Panc1 (cell line): ENCODE measurements at regions not wholly inside any gene's neighbourhood (a gene's known extent, or its start where the extent isn't known, plus 50 kb on each side); places are given as distances from the start of the nearest gene placed in this dataset.
"Not testable (repeated sequence)": the region's sequence is repeated elsewhere in the genome, so short reads cannot be mapped to it uniquely, and the experiment has no call there.

ENCODE experiments used
- ATAC-seq: fragments of 200-7000 bp; cut with Tn5 transposase; 2 replicates; pipeline ENCODE4 v1.9.1; 2020; ENCODE audit warnings: mild to moderate bottlenecking, moderate library complexity
- BruUV-seq: library from RNA; stranded (reverse); fragments of 400-500 nt; replicated peaks from 2 replicates; lab custom pipeline; 2021; lab: Mats Ljungman, UMichigan
- CTCF ChIA-PET: fragments of 300-600 bp; sonication (Branson Sonifier 250); formaldehyde crosslinking; loops from one replicate; lab custom pipeline; 2022; ENCODE audit warnings: antibody characterized with exemption; lab: Charles Lee
- POLR2A ChIA-PET: fragments of 300-600 bp; sonication (Branson Sonifier 250); formaldehyde crosslinking; loops from one replicate; lab custom pipeline; 2022; ENCODE audit warnings: antibody characterized with exemption; lab: Charles Lee
- DNase-seq: peaks from one replicate; pipeline ENCODE4 v3.0.0-alpha.2; 2010; ENCODE audit warnings: low read depth, low spot score
- H3K27ac ChIP-seq: 2 replicates; pipeline ENCODE4 v1.5.1; 2011; ENCODE audit warnings: mild to moderate bottlenecking, low read length, inconsistent platforms
- H3K27me3 ChIP-seq: fragments of 200-500 bp; sonication (Bioruptor generic); 2 replicates; pipeline ENCODE4 v1.6.0; 2014; ENCODE audit warnings: low read length, inconsistent platforms; ENCODE audit not compliant: control insufficient read depth, insufficient read depth
- H3K36me3 ChIP-seq: fragments of 200-500 bp; sonication (Bioruptor generic); 2 replicates; pipeline ENCODE4 v1.5.1; 2014; ENCODE audit warnings: inconsistent platforms, mild to moderate bottlenecking, low read length, moderate library complexity; ENCODE audit not compliant: control insufficient read depth, insufficient read depth
- H3K4me1 ChIP-seq: 2 replicates; pipeline ENCODE4 v1.5.1; 2011; ENCODE audit warnings: inconsistent platforms, mild to moderate bottlenecking, low read length, moderate library complexity; ENCODE audit not compliant: control insufficient read depth, insufficient read depth
- H3K4me3 ChIP-seq, 2 experiments: 2 replicates each; pipeline ENCODE4 v1.5.1; 2011 to 2012; ENCODE audit warnings: low read depth in 2 of 2, low read length in 2 of 2, mild to moderate bottlenecking in 2 of 2, inconsistent platforms in 1 of 2, moderate library complexity in 1 of 2
- H3K9me3 ChIP-seq: fragments of 200-500 bp; sonication (Bioruptor generic); 2 replicates; pipeline ENCODE4 v1.5.1; 2014; ENCODE audit warnings: low read depth, mild to moderate bottlenecking, inconsistent platforms, low read length, moderate library complexity; ENCODE audit not compliant: control insufficient read depth, insufficient read depth
- CTCF ChIP-seq: fragments of 450-650 bp; IDR thresholded peaks from 2 replicates; pipeline ENCODE4 v1.5.1; 2017; ENCODE audit warnings: mild to moderate bottlenecking
- POLR2AphosphoS5 ChIP-seq: IDR thresholded peaks from 2 replicates; pipeline ENCODE4 v1.6.1; 2012; ENCODE audit warnings: mild to moderate bottlenecking, low read depth, low read length, moderate library complexity
- REST ChIP-seq, 2 experiments: IDR thresholded peaks; 2 replicates each; pipeline ENCODE4 v1.6.1; 2011 to 2012; ENCODE audit warnings: low read depth in 2 of 2, control low read depth in 1 of 2, low read length in 1 of 2, mild to moderate bottlenecking in 1 of 2, moderate library complexity in 1 of 2; ENCODE audit not compliant: insufficient read depth in 1 of 2
- SIN3A ChIP-seq: IDR thresholded peaks from 2 replicates; pipeline ENCODE4 v1.6.1; 2012; ENCODE audit warnings: low read depth, mild to moderate bottlenecking, low read length, moderate library complexity, borderline replicate concordance; ENCODE audit not compliant: insufficient read depth
- TCF7L2 ChIP-seq: IDR thresholded peaks from 2 replicates; pipeline ENCODE4 v1.6.1; 2011; ENCODE audit warnings: mild to moderate bottlenecking, low read depth, low read length, inconsistent platforms
- in situ Hi-C: cut with HindIII; loops from 2 replicates; pipeline ENCODE4 v1.10.0; 2016; ENCODE audit warnings: low sequenced_read_pairs, low pct_unique_long_range_greater_than_20kb
- intact Hi-C: fragments of 100-400 bp; cut with micrococcal nuclease; formaldehyde crosslinking; loops from one replicate; pipeline ENCODE4 v1.10.0; 2022; ENCODE audit not compliant: unreplicated experiment

GRCh38 chr1:55867304-55867843 is 652.2 kb upstream of the USP24 start:
- DNase-seq (no peak), ATAC-seq (no peak)
- Histone ChIP-seq H3K36me3 (no peaks in the 10 kb centered on the region), H3K9me3 (no peaks in the 10 kb centered on the region), H3K4me1 (no peaks in the 10 kb centered on the region), H3K27me3 (no peaks in the 10 kb centered on the region), H3K27ac (no peak overlapping the region), H3K4me3 (no peak overlapping the region)
- intact Hi-C loops: no loop called here
- no TSS peak for BruUV-seq
- ChIA-PET POLR2A (no interaction called here), CTCF (no interaction called here)
- no peak for TF ChIP-seq CTCF
- no peak for TF ChIP-seq SIN3A
- no peak for TF ChIP-seq REST (IDR thresholded peaks at IDR 0.05; ENCODE audit: insufficient read depth in 1 of 2, low read depth in 2 of 2, low read length in 1 of 2)
- TF ChIP-seq TCF7L2: no peak
- no peak for TF ChIP-seq POLR2AphosphoS5
- in situ Hi-C loops: no loop called here

GRCh38 chr1:55865778-55866177 is 650.6 kb upstream of the USP24 start:
- H3K36me3 ChIP-seq, DNase-seq, H3K27me3 ChIP-seq, in situ Hi-C loops, CTCF ChIA-PET, intact Hi-C loops, BruUV-seq, ATAC-seq, H3K4me1 ChIP-seq, H3K27ac ChIP-seq, H3K4me3 ChIP-seq, H3K9me3 ChIP-seq, POLR2A ChIA-PET: not testable (repeated sequence)

- POLR2A ChIA-PET: no interaction called here
- H3K36me3 ChIP-seq: no peaks in the 10 kb centered on the region
- H3K27ac ChIP-seq: no peak overlapping the region
- BruUV-seq: no TSS peak
- TF ChIP-seq CTCF (no peak), SIN3A (no peak), POLR2AphosphoS5 (no peak), TCF7L2 (no peak), REST (IDR thresholded peaks at IDR 0.05; ENCODE audit: insufficient read depth in 1 of 2, low read depth in 2 of 2, low read length in 1 of 2) (no peak)
- in situ Hi-C loops: no loop called here
- no peak overlapping the region for H3K4me3 ChIP-seq
- CTCF ChIA-PET: no interaction called here
- ATAC-seq (no peak), DNase-seq (no peak)
- intact Hi-C loops: no loop called here
- H3K27me3 ChIP-seq: no peaks in the 10 kb centered on the region; the same call in 1 of the 2 replicates
- no peaks in the 10 kb centered on the region for H3K4me1 ChIP-seq
- H3K9me3 ChIP-seq: no peaks in the 10 kb centered on the region
Observed at GRCh38 chr1:55864251-55864650, 649.1 kb upstream of the USP24 start.
